GM21723 (cell line): ENCODE measurements at regions not wholly inside any gene's neighbourhood (a gene's known extent, or its start where the extent isn't known, plus 50 kb on each side); places are given as distances from the start of the nearest gene placed in this dataset.

Source experiments
- ATAC-seq: cut with Tn5 transposase; IDR thresholded peaks from one replicate; pipeline ENCODE4 v1.9.1; 2021; ENCODE audit warnings: mild to moderate bottlenecking, moderate library complexity; ENCODE audit not compliant: unreplicated experiment

GRCh38 chr6:91751526-91751925 is 1164.7 kb upstream of the MAP3K7 start:
- ATAC-seq, result no peak

- no peak for ATAC-seq
Measured at GRCh38 chr6:91744566-91744965, 1157.7 kb upstream of the MAP3K7 start.

GRCh38 chr6:91743756-91744155 is 1156.9 kb upstream of the MAP3K7 start:
- no peak for ATAC-seq

GRCh38 chr6:91731939-91732338 is 1145.1 kb upstream of the MAP3K7 start:
- no peak for ATAC-seq

- no peak for ATAC-seq
Measured at GRCh38 chr6:91730710-91731109, 1143.8 kb upstream of the MAP3K7 start.

- no peak for ATAC-seq
Measured at GRCh38 chr6:91720324-91720723, 1133.5 kb upstream of the MAP3K7 start.

- no peak for ATAC-seq
Measured at GRCh38 chr6:91719414-91719813, 1132.5 kb upstream of the MAP3K7 start.

- no peak for ATAC-seq
Measured at GRCh38 chr6:91718198-91718597, 1131.3 kb upstream of the MAP3K7 start.

- ATAC-seq, result no peak
Measured at GRCh38 chr6:91717094-91717493, 1130.2 kb upstream of the MAP3K7 start.

- ATAC-seq, result no peak
Measured at GRCh38 chr6:91716361-91716760, 1129.5 kb upstream of the MAP3K7 start.

- no peak for ATAC-seq
Measured at GRCh38 chr6:91715171-91715805, 1128.4 kb upstream of the MAP3K7 start.

- no peak for ATAC-seq
Measured at GRCh38 chr6:91713911-91714310, 1127.0 kb upstream of the MAP3K7 start.

- ATAC-seq, result no peak
Measured at GRCh38 chr6:91711518-91711917, 1124.6 kb upstream of the MAP3K7 start.

- no peak for ATAC-seq
Measured at GRCh38 chr6:91710342-91710741, 1123.5 kb upstream of the MAP3K7 start.

- ATAC-seq, result no peak
Measured at GRCh38 chr6:91708534-91708933, 1121.7 kb upstream of the MAP3K7 start.

GRCh38 chr6:91705646-91706045 is 1118.8 kb upstream of the MAP3K7 start:
- ATAC-seq, result no peak

GRCh38 chr6:91704531-91704930 is 1117.7 kb upstream of the MAP3K7 start:
- no peak for ATAC-seq

GRCh38 chr6:91697010-91697695 is 1110.3 kb upstream of the MAP3K7 start:
- no peak for ATAC-seq

GRCh38 chr6:91695221-91695620 is 1108.3 kb upstream of the MAP3K7 start:
- no peak for ATAC-seq

- no peak for ATAC-seq
Measured at GRCh38 chr6:91694016-91694654, 1107.3 kb upstream of the MAP3K7 start.

GRCh38 chr6:91691449-91691848 is 1104.6 kb upstream of the MAP3K7 start:
- ATAC-seq, result no peak

GRCh38 chr6:91683240-91683639 is 1096.4 kb upstream of the MAP3K7 start:
- ATAC-seq, result no peak
